H9 (cell line): ENCODE measurements at regions not wholly inside any gene's neighbourhood (a gene's known extent, or its start where the extent isn't known, plus 50 kb on each side); places are given as distances from the start of the nearest gene placed in this dataset.

ENCODE experiments used
- DNase-seq: peaks from one replicate; pipeline ENCODE4 v3.0.0-alpha.2; 2017
- H2AFZ ChIP-seq: one replicate; pipeline ENCODE4 v1.6.1; 2013; ENCODE audit warnings: mild to moderate bottlenecking, low read length, control low read depth, moderate library complexity
- H2AK5ac ChIP-seq: 2 replicates; pipeline ENCODE4 v1.6.1; 2013; ENCODE audit warnings: low read length, control low read depth, mixed read lengths; ENCODE audit not compliant: insufficient read length
- H2BK120ac ChIP-seq: one replicate; pipeline ENCODE4 v1.6.1; 2013; ENCODE audit warnings: low read depth, mild to moderate bottlenecking, low read length, control low read depth, inconsistent platforms; ENCODE audit not compliant: poor library complexity, severe bottlenecking
- H2BK12ac ChIP-seq: 2 replicates; pipeline ENCODE4 v1.6.1; 2013; ENCODE audit warnings: low read length, control low read depth, mixed read lengths, low read depth; ENCODE audit not compliant: insufficient read length
- H2BK15ac ChIP-seq: 2 replicates; pipeline ENCODE4 v1.6.1; 2013; ENCODE audit warnings: low read depth, low read length, control low read depth
- H2BK20ac ChIP-seq: one replicate; pipeline ENCODE4 v1.6.1; 2013; ENCODE audit warnings: low read depth, mild to moderate bottlenecking, low read length, control low read depth, inconsistent platforms; ENCODE audit not compliant: poor library complexity, severe bottlenecking
- H2BK5ac ChIP-seq: 2 replicates; pipeline ENCODE4 v1.6.1; 2013; ENCODE audit warnings: low read length, control low read depth, mixed read lengths; ENCODE audit not compliant: insufficient read length
- H3K14ac ChIP-seq: 2 replicates; pipeline ENCODE4 v1.6.1; 2013; ENCODE audit warnings: low read length, control low read depth; ENCODE audit not compliant: insufficient read depth
- H3K18ac ChIP-seq: 2 replicates; pipeline ENCODE4 v1.6.1; 2013; ENCODE audit warnings: low read depth, mild to moderate bottlenecking, mixed read lengths, low read length, control low read depth; ENCODE audit not compliant: insufficient read length
- H3K23ac ChIP-seq: 2 replicates; pipeline ENCODE4 v1.6.1; 2013; ENCODE audit warnings: low read length, control low read depth, mixed read lengths, low read depth; ENCODE audit not compliant: insufficient read length
- H3K23me2 ChIP-seq: 2 replicates; pipeline ENCODE4 v1.6.1; 2013; ENCODE audit warnings: low read depth, mild to moderate bottlenecking, mixed read lengths, low read length, control low read depth; ENCODE audit not compliant: insufficient read length, poor library complexity, severe bottlenecking
- H3K27ac ChIP-seq: 2 replicates; pipeline ENCODE4 v1.5.1; 2013; ENCODE audit warnings: low read length, control low read depth, mixed read lengths, low read depth; ENCODE audit not compliant: insufficient read length
- H3K27me3 ChIP-seq: 2 replicates; pipeline ENCODE4 v1.6.1; 2013; ENCODE audit warnings: low read length, control low read depth, inconsistent platforms; ENCODE audit not compliant: insufficient read depth
- H3K4ac ChIP-seq: 2 replicates; pipeline ENCODE4 v1.6.1; 2013; ENCODE audit warnings: low read depth, mild to moderate bottlenecking, control low read depth, inconsistent platforms, low read length, moderate library complexity
- H3K4me1 ChIP-seq: 2 replicates; pipeline ENCODE4 v1.6.1; 2013; ENCODE audit warnings: low read length, control low read depth, inconsistent platforms; ENCODE audit not compliant: insufficient read depth
- H3K4me2 ChIP-seq: 2 replicates; pipeline ENCODE4 v1.6.1; 2013; ENCODE audit warnings: low read length, control low read depth, mixed read lengths; ENCODE audit not compliant: insufficient read length, insufficient read depth
- H3K56ac ChIP-seq: 2 replicates; pipeline ENCODE4 v1.6.1; 2013; ENCODE audit warnings: low read depth, mild to moderate bottlenecking, mixed read lengths, low read length, control low read depth; ENCODE audit not compliant: insufficient read length
- H3K79me1 ChIP-seq: 2 replicates; pipeline ENCODE4 v1.6.1; 2013; ENCODE audit warnings: low read depth, mild to moderate bottlenecking, moderate library complexity, low read length, control low read depth, inconsistent platforms; ENCODE audit not compliant: insufficient read depth, poor library complexity, severe bottlenecking
- H3K79me2 ChIP-seq: 2 replicates; pipeline ENCODE4 v1.6.1; 2013; ENCODE audit warnings: low read length, control low read depth, inconsistent platforms; ENCODE audit not compliant: insufficient read depth
- H3K9ac ChIP-seq: 2 replicates; pipeline ENCODE4 v1.6.1; 2013; ENCODE audit warnings: low read length, control low read depth, mixed read lengths; ENCODE audit not compliant: insufficient read length; ENCODE audit errors: extremely low read depth
- H3K9me3 ChIP-seq: one replicate; pipeline ENCODE4 v1.6.1; 2013; ENCODE audit warnings: low read depth, low read length, inconsistent platforms; ENCODE audit not compliant: control insufficient read depth
- H3T11ph ChIP-seq: one replicate; pipeline ENCODE4 v1.6.1; 2013; ENCODE audit warnings: mild to moderate bottlenecking, low read length, control low read depth, inconsistent platforms
- H4K20me1 ChIP-seq: one replicate; pipeline ENCODE4 v1.6.1; 2013; ENCODE audit not compliant: control insufficient read depth, insufficient read length, insufficient read depth
- H4K5ac ChIP-seq: 2 replicates; pipeline ENCODE4 v1.6.1; 2013; ENCODE audit warnings: low read depth, mild to moderate bottlenecking, mixed read lengths, low read length, control low read depth; ENCODE audit not compliant: insufficient read length
- H4K8ac ChIP-seq: replicated peaks from 2 replicates; pipeline ENCODE4 v1.6.1; 2013; ENCODE audit warnings: low read length, control low read depth, mixed read lengths, low read depth; ENCODE audit not compliant: insufficient read length
- H4K91ac ChIP-seq: 2 replicates; pipeline ENCODE4 v1.6.1; 2013; ENCODE audit warnings: low read depth, mild to moderate bottlenecking, moderate library complexity, mixed read lengths, low read length, control low read depth; ENCODE audit not compliant: insufficient read length
- H3K27ac Mint-ChIP-seq, 3 experiments: 2 replicates in 2 of 3; 3 replicates in 1 of 3; pipeline ENCODE4 v1.8.0; 2020 to 2021; ENCODE audit warnings: mixed read lengths in 3 of 3, mild to moderate bottlenecking in 1 of 3, moderate library complexity in 1 of 3
- H3K27me3 Mint-ChIP-seq: 2 replicates; pipeline ENCODE4 v1.8.0; 2021; ENCODE audit warnings: low read depth, mild to moderate bottlenecking, moderate library complexity, mixed read lengths
- H3K36me3 Mint-ChIP-seq, 3 experiments: 2 replicates in 2 of 3; 3 replicates in 1 of 3; pipeline ENCODE4 v1.8.0; 2020 to 2021; ENCODE audit warnings: low read depth in 3 of 3, mixed read lengths in 3 of 3; ENCODE audit not compliant: insufficient read depth in 1 of 3
- H3K4me1 Mint-ChIP-seq, 2 experiments: 2 replicates each; pipeline ENCODE4 v1.8.0; 2020; ENCODE audit warnings: mixed read lengths in 2 of 2
- H3K4me3 Mint-ChIP-seq, 2 experiments: 2 replicates in 1 of 2; 3 replicates in 1 of 2; pipeline ENCODE4 v1.8.0; 2020 to 2021; ENCODE audit warnings: mild to moderate bottlenecking in 2 of 2, mixed read lengths in 2 of 2, moderate library complexity in 1 of 2
- H3K9me3 Mint-ChIP-seq, 2 experiments: 2 replicates in 1 of 2; 3 replicates in 1 of 2; pipeline ENCODE4 v1.8.0; 2020; ENCODE audit warnings: mild to moderate bottlenecking in 2 of 2, mixed read lengths in 2 of 2, moderate library complexity in 1 of 2
- CTCF ChIP-seq: fragments of 200-600 bp; sonication (generic); conservative IDR thresholded peaks from 3 replicates; pipeline ENCODE4 v1.8.0; 2021; ENCODE audit warnings: antibody characterized with exemption, mild to moderate bottlenecking
- WGBS: extraction: QIAGEN DNeasy Blood & Tissue Kit; methylation state at CpG from one replicate; pipeline ENCODE4 v1.1.7; 2013; ENCODE audit warnings: missing lambda C conversion rate, low lambda C conversion rate, mixed read lengths; ENCODE audit not compliant: insufficient read length; ENCODE audit errors: extremely low coverage; 5-methylcytosine and 5-hydroxymethylcytosine counted together

GRCh38 chr4:52202931-52203330 lies 151.8 kb downstream of the SPATA18 start:
- TF ChIP-seq CTCF, result no peak
- no CpG with 5 or more reads among the region's 1 CpG for WGBS
- H3K56ac ChIP-seq, result no peak overlapping the region
- no peak overlapping the region for H2BK15ac ChIP-seq
- H4K5ac ChIP-seq, result no peak overlapping the region
- no peak overlapping the region for H3K9ac ChIP-seq
- H3K4me2 ChIP-seq, result no peak overlapping the region
- H2BK5ac ChIP-seq, result no peak overlapping the region
- H2BK20ac ChIP-seq, result no peak overlapping the region
- no peak overlapping the region for H2AK5ac ChIP-seq
- H4K8ac ChIP-seq, result no peak overlapping the region
- H3K27me3 ChIP-seq, result no peaks in the 10 kb centered on the region
- no peak overlapping the region for H2BK12ac ChIP-seq
- peaks cover 3% of the 10 kb centered on the region for H4K20me1 ChIP-seq
- H3K27ac Mint-ChIP-seq, result no peak overlapping the region
- no peak overlapping the region for H3K23ac ChIP-seq
- H3K18ac ChIP-seq, result no peak overlapping the region
- no peaks in the 10 kb centered on the region for H3K9me3 ChIP-seq
- peaks cover 0 to 3% of the 10 kb centered on the region in 2 experiments; a peak in 2 of 5 replicates for H3K9me3 Mint-ChIP-seq
- H3K4me3 Mint-ChIP-seq, result no peak overlapping the region
- peaks cover 6% of the 10 kb centered on the region; the same call in 1 of the 2 replicates for H3K4me1 ChIP-seq
- H3K27me3 Mint-ChIP-seq, result no peaks in the 10 kb centered on the region; the same call in 1 of the 2 replicates
- H2BK120ac ChIP-seq, result no peak overlapping the region
- H3K23me2 ChIP-seq, result no peaks in the 10 kb centered on the region
- no peak for DNase-seq
- H3T11ph ChIP-seq, result no peak overlapping the region
- peaks cover 35 to 36% of the 10 kb centered on the region in 2 experiments for H3K4me1 Mint-ChIP-seq
- no peak overlapping the region for H3K4ac ChIP-seq
- H3K36me3 Mint-ChIP-seq, result no peaks in the 10 kb centered on the region; a peak in 1 of 7 replicates
- H4K91ac ChIP-seq, result no peak overlapping the region
- H3K14ac ChIP-seq, result no peak overlapping the region
- no peaks in the 10 kb centered on the region for H3K79me1 ChIP-seq
- no peak overlapping the region for H2AFZ ChIP-seq
- H3K27ac ChIP-seq, result no peak overlapping the region
- H3K79me2 ChIP-seq, result no peaks in the 10 kb centered on the region
